ENCODE measurements at regions not wholly inside any gene's neighbourhood (a gene's known extent, or its start where the extent isn't known, plus 50 kb on each side); places are given as distances from the start of the nearest gene placed in this dataset.

- no peak overlapping the region for H2BK5ac ChIP-seq (ENCODE audit: low read depth, low read length, poor library complexity, severe bottlenecking)
- in situ Hi-C loops (cut with MboI; ENCODE audit: low sequenced_read_pairs): no loop called here
- no peak overlapping the region for H2BK120ac ChIP-seq (ENCODE audit: low read depth, low read length)
- H3K79me1 ChIP-seq (ENCODE audit: low read depth in 1 of 2, low read length in 2 of 2): no peaks in the 10 kb centered on the region
- peaks cover 12% of the 10 kb centered on the region for H3K9me1 ChIP-seq (ENCODE audit: insufficient read depth, low read length)
- CTCF ChIA-PET: no interaction called here
- H3K23ac ChIP-seq (ENCODE audit: low read depth, low read length): no peak overlapping the region
- H3K9me3 ChIP-seq (ENCODE audit: control insufficient read depth, insufficient read depth, low read length): no peaks in the 10 kb centered on the region
- POLR2A ChIA-PET (ENCODE audit: unreplicated experiment): no interaction called here
- no CpG with 5 or more reads among the region's 5 CpGs for whole genome bisulfite sequencing, 2 experiments (ENCODE audit: extremely low coverage in 2 of 2, insufficient read length in 1 of 2)
- no peak overlapping the region for H2BK15ac ChIP-seq (ENCODE audit: low read depth, low read length)
- H3K4me2 ChIP-seq (ENCODE audit: low read depth, low read length): no peak overlapping the region
- H4K20me1 ChIP-seq (ENCODE audit: insufficient read depth, low read length): no peaks in the 10 kb centered on the region
- H3K14ac ChIP-seq (replicated peaks; ENCODE audit: low read depth, low read length): no peak overlapping the region
- no peaks in the 10 kb centered on the region for H3K36me3 ChIP-seq (ENCODE audit: control insufficient read depth, insufficient read depth, low read length)
- H3K4me1 ChIP-seq (ENCODE audit: control insufficient read depth, insufficient read depth, low read length): no peaks in the 10 kb centered on the region
- H4K8ac ChIP-seq (ENCODE audit: low read depth in 2 of 2, low read length in 2 of 2): no peak overlapping the region
- H4K5ac ChIP-seq (ENCODE audit: low read depth, low read length): no peak overlapping the region
- no peak overlapping the region for H2AK9ac ChIP-seq (replicated peaks; ENCODE audit: low read depth, low read length, poor library complexity)
- dilution Hi-C loops (cut with HindIII; ENCODE audit: low sequenced_read_pairs, unreplicated experiment): no loop called here
- no peak overlapping the region for H2AFZ ChIP-seq (replicated peaks; ENCODE audit: low read length, poor library complexity)
- H4K91ac ChIP-seq (ENCODE audit: insufficient read depth, low read depth, low read length): no peak overlapping the region
- H3K27me3 ChIP-seq (ENCODE audit: control insufficient read depth, insufficient read depth, low read length): peaks cover 20% of the 10 kb centered on the region
- no TSS peak for BruUV-seq (replicated peaks)
- DNase-seq: no peak
- no peak overlapping the region for H3K27ac ChIP-seq (ENCODE audit: insufficient read depth, low read length)
- no peak overlapping the region for H3K18ac ChIP-seq (ENCODE audit: low read depth, low read length)
- no peak for ATAC-seq (ENCODE audit: low read depth)
- H3K9ac ChIP-seq (ENCODE audit: low read depth, low read length): no peak overlapping the region
- no peak overlapping the region for H3K4me3 ChIP-seq (ENCODE audit: insufficient read depth, low read depth, low read length)
- no peak overlapping the region for H2BK20ac ChIP-seq (ENCODE audit: low read depth, low read length)
- intact Hi-C loops (cut with micrococcal nuclease): no loop called here
- TF ChIP-seq ELK1 (IDR thresholded peaks at IDR 0.05; ENCODE audit: borderline replicate concordance, low read depth, low read length): no peak
- TF ChIP-seq NFE2L2 (IDR thresholded peaks at IDR 0.05; ENCODE audit: low read depth, low read length): no peak
- no peak for TF ChIP-seq RFX5 (IDR thresholded peaks at IDR 0.05; ENCODE audit: low read depth, low read length)
- TF ChIP-seq, protein P1, sequence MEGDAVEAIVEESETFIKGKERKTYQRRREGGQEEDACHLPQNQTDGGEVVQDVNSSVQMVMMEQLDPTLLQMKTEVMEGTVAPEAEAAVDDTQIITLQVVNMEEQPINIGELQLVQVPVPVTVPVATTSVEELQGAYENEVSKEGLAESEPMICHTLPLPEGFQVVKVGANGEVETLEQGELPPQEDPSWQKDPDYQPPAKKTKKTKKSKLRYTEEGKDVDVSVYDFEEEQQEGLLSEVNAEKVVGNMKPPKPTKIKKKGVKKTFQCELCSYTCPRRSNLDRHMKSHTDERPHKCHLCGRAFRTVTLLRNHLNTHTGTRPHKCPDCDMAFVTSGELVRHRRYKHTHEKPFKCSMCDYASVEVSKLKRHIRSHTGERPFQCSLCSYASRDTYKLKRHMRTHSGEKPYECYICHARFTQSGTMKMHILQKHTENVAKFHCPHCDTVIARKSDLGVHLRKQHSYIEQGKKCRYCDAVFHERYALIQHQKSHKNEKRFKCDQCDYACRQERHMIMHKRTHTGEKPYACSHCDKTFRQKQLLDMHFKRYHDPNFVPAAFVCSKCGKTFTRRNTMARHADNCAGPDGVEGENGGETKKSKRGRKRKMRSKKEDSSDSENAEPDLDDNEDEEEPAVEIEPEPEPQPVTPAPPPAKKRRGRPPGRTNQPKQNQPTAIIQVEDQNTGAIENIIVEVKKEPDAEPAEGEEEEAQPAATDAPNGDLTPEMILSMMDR (conservative IDR thresholded peaks at IDR 0.05; ENCODE audit: low read depth, low read length): no peak
- TF ChIP-seq BHLHE40 (IDR thresholded peaks at IDR 0.05; ENCODE audit: low read depth, low read length): no peak
- no peak overlapping the region for H3K4ac ChIP-seq (ENCODE audit: low read depth, low read length)
- no peak overlapping the region for H2AK5ac ChIP-seq (ENCODE audit: low read depth, low read length)
- no peak overlapping the region for H3K56ac ChIP-seq (ENCODE audit: extremely low read depth, insufficient read depth, low read length)
Observed at GRCh38 chr14:65819569-65819968, 407.0 kb downstream of the FUT8 start.
